ENCODE measurements at regions not wholly inside any gene's neighbourhood (a gene's known extent, or its start where the extent isn't known, plus 50 kb on each side); places are given as distances from the start of the nearest gene placed in this dataset.
A peak's percentile ranks its signal among the peaks of the same experiment; 100 is the strongest.

DNA sequence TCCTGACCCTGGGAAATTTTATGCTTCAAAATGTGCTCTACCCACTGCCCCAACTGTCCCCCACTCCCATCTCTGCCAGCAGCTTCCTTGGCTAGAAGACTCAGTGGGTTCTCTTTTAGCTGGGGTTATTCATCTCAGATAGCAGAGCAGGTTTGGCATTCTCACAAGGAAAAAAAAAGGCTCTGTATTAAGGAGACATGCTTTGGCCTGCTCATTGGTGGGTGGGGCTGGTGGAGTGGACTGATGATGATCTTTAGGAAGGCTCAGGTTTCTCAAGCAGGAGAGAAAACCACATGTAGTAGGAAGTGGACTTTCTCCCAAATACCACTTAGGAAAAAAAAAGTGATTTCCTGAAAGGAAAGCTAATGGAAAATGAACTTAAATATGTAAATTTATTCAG, 279.2 kb upstream of the ZNF462 start:
- CTCF ChIA-PET, result interaction anchor here (0.7 kb wide), 1 partner anchor 570 kb away, joined by 4 read pairs; no protein-coding TSS in a partner anchor
- peak; percentile 91 for DNase-seq (ENCODE audit: low spot score)
- POLR2A ChIA-PET (ENCODE audit: low non-redundant PET), result no interaction called here
- TF ChIP-seq CTCF (conservative IDR thresholded peaks at IDR 0.05; ENCODE audit: low read depth), result no peak
- peak overlapping the region; percentile 59; the same call in 1 of the 2 replicates for H3K27ac ChIP-seq

DNA sequence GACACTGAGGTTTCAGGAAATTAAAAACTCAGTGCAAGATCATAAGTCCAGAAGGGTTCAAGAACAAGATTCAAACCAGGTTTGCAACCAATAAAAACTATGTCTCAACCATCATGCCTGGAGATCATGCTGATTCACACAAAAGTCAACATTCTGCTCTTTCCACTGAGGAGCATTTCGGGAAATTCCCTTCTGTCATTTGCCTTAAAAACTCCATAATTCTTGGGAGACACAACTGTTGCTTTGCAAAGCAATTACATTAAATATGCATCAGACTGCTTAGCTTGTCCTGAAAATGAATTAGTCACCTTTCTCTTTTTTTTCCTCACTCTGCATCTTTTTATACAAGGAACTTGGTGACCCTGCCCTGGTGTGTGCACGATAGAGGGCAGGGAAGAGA, 275.9 kb upstream of the ZNF462 start:
- ChIA-PET POLR2A (ENCODE audit: low non-redundant PET) (interaction anchor here (0.7 kb wide), 1 partner anchor 28 kb away, joined by 3 read pairs; no protein-coding TSS in a partner anchor), CTCF (interaction anchor here (0.7 kb wide), 1 partner anchor 92 kb away, joined by 3 read pairs; no protein-coding TSS in a partner anchor)
- H3K27ac ChIP-seq, result peak overlapping the region; percentile 68
- DNase-seq (ENCODE audit: low spot score), result peak; percentile 33
- TF ChIP-seq CTCF (conservative IDR thresholded peaks at IDR 0.05; ENCODE audit: low read depth), result no peak

GRCh38 chr9:106588626-106589025, 274.3 kb upstream of the ZNF462 start:
- POLR2A ChIA-PET (ENCODE audit: low non-redundant PET), result no interaction called here
- CTCF ChIA-PET, result no interaction called here
- no peak for TF ChIP-seq CTCF (conservative IDR thresholded peaks at IDR 0.05; ENCODE audit: low read depth)
- peak; percentile 87 for DNase-seq (ENCODE audit: low spot score)
- H3K27ac ChIP-seq, result peak overlapping the region; percentile 84

DNA sequence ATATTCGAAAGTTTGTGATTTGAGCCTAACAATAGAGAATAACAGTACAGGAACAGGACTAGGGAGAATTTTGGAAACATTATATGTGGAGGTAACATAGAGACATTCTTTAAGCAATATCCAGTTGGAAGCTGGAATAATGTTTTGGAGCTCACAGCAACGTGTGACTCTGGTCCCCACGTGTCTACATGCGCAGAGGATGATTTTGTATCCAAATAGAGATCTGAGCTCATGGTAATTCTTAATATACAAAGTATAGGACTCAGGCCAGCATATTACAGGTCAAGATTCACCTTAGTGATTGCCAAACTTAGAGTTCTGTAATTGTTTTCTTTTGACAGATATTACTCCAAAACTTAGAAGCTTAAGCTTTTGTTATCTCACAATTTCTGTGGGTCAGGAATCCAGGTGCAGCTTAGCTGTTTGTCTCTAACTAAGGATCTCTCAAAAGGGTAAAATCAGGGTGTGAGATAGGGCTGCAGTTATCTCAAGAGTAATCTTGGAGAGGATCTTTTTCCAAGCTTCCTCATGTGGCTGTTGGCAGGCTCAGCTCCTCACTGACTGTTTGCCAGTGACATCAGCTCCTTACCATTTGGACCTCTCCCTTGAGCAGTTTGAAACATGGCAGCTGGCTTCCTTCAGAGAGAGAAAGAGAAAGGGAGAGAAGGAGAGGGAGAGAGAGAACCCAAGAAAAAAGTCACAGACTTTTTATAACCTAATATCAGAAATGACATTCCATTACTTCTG, 272.0 kb upstream of the ZNF462 start:
- POLR2A ChIA-PET (ENCODE audit: low non-redundant PET), result no interaction called here
- CTCF ChIA-PET, result no interaction called here
- TF ChIP-seq CTCF (conservative IDR thresholded peaks at IDR 0.05; ENCODE audit: low read depth), result no peak
- no peak overlapping the region for H3K27ac ChIP-seq
- DNase-seq (ENCODE audit: low spot score), result no peak

GRCh38 chr9:106593201-106593600, 269.8 kb upstream of the ZNF462 start:
- no peak overlapping the region for H3K27ac ChIP-seq
- POLR2A ChIA-PET (ENCODE audit: low non-redundant PET), result no interaction called here
- CTCF ChIA-PET, result no interaction called here
- no peak for TF ChIP-seq CTCF (conservative IDR thresholded peaks at IDR 0.05; ENCODE audit: low read depth)
- no peak for DNase-seq (ENCODE audit: low spot score)

- no peak for TF ChIP-seq CTCF (conservative IDR thresholded peaks at IDR 0.05; ENCODE audit: low read depth)
- DNase-seq (ENCODE audit: low spot score), result no peak
- CTCF ChIA-PET, result no interaction called here
- POLR2A ChIA-PET (ENCODE audit: low non-redundant PET), result no interaction called here
- no peak overlapping the region for H3K27ac ChIP-seq
Observed at GRCh38 chr9:106596984-106597383, 266.0 kb upstream of the ZNF462 start.
